A673 (cell line): ENCODE measurements at regions not wholly inside any gene's neighbourhood (a gene's known extent, or its start where the extent isn't known, plus 50 kb on each side); places are given as distances from the start of the nearest gene placed in this dataset.

ENCODE experiments used
- EZH2 ChIP-seq: fragments of 200-600 bp; sonication (generic); IDR thresholded peaks from 2 replicates; pipeline ENCODE4 v1.6.1; 2017; ENCODE audit warnings: borderline replicate concordance, low read depth, mild to moderate bottlenecking, mixed read lengths, antibody characterized with exemption, low read length; ENCODE audit not compliant: poor library complexity, severe bottlenecking
- TF ChIP-seq, protein P1 (sequence below): fragments of 300-800, 200-600 bp; sonication (generic); conservative IDR thresholded peaks from 2 replicates; pipeline ENCODE4 v1.5.1; 2017; ENCODE audit warnings: low read depth, mild to moderate bottlenecking, antibody characterized with exemption, low read length, moderate library complexity, mixed read lengths

- TF ChIP-seq, protein P1, sequence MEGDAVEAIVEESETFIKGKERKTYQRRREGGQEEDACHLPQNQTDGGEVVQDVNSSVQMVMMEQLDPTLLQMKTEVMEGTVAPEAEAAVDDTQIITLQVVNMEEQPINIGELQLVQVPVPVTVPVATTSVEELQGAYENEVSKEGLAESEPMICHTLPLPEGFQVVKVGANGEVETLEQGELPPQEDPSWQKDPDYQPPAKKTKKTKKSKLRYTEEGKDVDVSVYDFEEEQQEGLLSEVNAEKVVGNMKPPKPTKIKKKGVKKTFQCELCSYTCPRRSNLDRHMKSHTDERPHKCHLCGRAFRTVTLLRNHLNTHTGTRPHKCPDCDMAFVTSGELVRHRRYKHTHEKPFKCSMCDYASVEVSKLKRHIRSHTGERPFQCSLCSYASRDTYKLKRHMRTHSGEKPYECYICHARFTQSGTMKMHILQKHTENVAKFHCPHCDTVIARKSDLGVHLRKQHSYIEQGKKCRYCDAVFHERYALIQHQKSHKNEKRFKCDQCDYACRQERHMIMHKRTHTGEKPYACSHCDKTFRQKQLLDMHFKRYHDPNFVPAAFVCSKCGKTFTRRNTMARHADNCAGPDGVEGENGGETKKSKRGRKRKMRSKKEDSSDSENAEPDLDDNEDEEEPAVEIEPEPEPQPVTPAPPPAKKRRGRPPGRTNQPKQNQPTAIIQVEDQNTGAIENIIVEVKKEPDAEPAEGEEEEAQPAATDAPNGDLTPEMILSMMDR, result no peak
- TF ChIP-seq EZH2, result no peak
These were observed 720.8 kb upstream of the FLRT2 start for GRCh38 chr14:84809158-84809557.
